ENCODE measurements at regions not wholly inside any gene's neighbourhood (a gene's known extent, or its start where the extent isn't known, plus 50 kb on each side); places are given as distances from the start of the nearest gene placed in this dataset.

DNA sequence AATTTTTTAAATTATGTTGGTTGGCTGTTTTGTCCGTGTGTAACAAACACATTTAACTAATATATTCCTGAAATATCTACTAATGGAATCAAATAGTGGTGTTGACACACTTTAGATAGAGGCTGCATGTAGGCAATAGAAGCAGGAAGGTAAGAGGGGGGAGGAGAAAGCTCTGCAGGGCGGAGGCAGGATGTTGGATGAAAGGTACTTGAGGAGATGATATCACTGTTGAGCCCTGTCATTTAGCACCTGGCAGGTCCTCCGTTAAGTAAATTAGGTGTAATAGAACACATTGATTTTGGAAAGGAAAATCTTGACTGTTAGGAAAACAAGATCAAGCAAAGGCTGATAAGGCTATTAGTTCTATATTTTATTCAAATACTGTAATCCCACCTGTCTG lies 618.7 kb downstream of the PKHD1 start:
- DNase-seq (ENCODE audit: low read depth): no peak
- TF ChIP-seq, protein P1, sequence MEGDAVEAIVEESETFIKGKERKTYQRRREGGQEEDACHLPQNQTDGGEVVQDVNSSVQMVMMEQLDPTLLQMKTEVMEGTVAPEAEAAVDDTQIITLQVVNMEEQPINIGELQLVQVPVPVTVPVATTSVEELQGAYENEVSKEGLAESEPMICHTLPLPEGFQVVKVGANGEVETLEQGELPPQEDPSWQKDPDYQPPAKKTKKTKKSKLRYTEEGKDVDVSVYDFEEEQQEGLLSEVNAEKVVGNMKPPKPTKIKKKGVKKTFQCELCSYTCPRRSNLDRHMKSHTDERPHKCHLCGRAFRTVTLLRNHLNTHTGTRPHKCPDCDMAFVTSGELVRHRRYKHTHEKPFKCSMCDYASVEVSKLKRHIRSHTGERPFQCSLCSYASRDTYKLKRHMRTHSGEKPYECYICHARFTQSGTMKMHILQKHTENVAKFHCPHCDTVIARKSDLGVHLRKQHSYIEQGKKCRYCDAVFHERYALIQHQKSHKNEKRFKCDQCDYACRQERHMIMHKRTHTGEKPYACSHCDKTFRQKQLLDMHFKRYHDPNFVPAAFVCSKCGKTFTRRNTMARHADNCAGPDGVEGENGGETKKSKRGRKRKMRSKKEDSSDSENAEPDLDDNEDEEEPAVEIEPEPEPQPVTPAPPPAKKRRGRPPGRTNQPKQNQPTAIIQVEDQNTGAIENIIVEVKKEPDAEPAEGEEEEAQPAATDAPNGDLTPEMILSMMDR (IDR thresholded peaks at IDR 0.05; ENCODE audit: low read depth, low read length): no peak
- TF ChIP-seq MYC (IDR thresholded peaks at IDR 0.05; ENCODE audit: low read depth, low read length): no peak
- no peak for TF ChIP-seq MAX (IDR thresholded peaks at IDR 0.05; ENCODE audit: low read depth, low read length)
- TF ChIP-seq POLR2A (IDR thresholded peaks at IDR 0.05; ENCODE audit: extremely low read depth, insufficient read length): no peak
- no peak overlapping the region for H3K4me3 ChIP-seq (ENCODE audit: low read depth, low read length)

GRCh38 chr6:51472745-51473487 lies 614.5 kb downstream of the PKHD1 start:
- no peak for DNase-seq (ENCODE audit: low read depth)
- TF ChIP-seq, protein P1 (IDR thresholded peaks at IDR 0.05; ENCODE audit: low read depth, low read length): no peak
- TF ChIP-seq MAX (IDR thresholded peaks at IDR 0.05; ENCODE audit: low read depth, low read length): no peak
- no peak for TF ChIP-seq MYC (IDR thresholded peaks at IDR 0.05; ENCODE audit: low read depth, low read length)
- no peak for TF ChIP-seq POLR2A (IDR thresholded peaks at IDR 0.05; ENCODE audit: extremely low read depth, insufficient read length)
- no peak overlapping the region for H3K4me3 ChIP-seq (ENCODE audit: low read depth, low read length)

DNA sequence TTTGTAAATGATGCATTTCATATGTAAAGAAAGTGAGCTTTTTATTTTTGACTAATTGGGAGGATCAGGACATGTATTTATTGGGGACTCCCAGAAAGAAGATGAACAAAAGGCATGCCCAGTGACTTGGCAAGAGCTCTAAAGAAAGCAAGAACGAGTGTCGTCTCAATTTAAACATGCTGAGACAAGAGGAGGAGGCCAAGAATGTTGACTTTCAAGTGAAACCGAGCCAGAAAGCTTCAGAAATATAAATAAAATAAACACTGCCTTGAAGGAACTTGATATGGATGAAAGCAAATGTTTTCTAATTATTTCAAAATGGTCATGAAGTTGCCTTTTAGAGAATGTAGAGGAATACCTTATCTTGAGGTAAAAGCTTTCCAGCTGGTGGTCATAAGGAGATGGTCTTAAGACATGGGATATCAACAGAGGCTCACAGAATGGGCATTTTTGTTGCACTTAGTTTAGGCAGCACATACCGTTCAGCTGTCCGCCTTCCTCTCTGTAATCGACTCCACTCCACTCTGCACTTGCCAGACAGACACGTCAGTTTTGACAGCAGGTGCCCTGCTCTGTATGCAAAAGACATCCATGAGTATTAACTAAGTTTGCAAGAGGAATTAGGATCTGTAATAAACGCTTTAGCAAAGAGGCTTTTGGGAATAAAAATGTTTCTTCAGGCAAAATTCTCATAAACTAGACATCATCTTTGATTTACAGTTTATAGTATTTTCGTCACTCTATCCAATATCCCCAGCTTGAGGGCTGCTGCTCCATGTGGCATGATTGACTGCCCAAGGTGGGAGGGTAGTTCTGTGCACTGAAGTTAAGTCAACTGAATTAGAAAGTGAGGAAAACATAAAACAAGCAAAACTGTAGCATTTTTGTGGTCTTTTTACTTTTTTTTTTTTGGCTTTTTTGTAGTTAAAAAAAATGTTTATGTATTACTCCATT lies 613.1 kb downstream of the PKHD1 start:
- H3K4me3 ChIP-seq (ENCODE audit: low read depth, low read length): no peak overlapping the region
- TF ChIP-seq, protein P1 (IDR thresholded peaks at IDR 0.05; ENCODE audit: low read depth, low read length): no peak
- no peak for TF ChIP-seq MYC (IDR thresholded peaks at IDR 0.05; ENCODE audit: low read depth, low read length)
- no peak for TF ChIP-seq MAX (IDR thresholded peaks at IDR 0.05; ENCODE audit: low read depth, low read length)
- TF ChIP-seq POLR2A (IDR thresholded peaks at IDR 0.05; ENCODE audit: extremely low read depth, insufficient read length): no peak
- no peak for DNase-seq (ENCODE audit: low read depth)

DNA sequence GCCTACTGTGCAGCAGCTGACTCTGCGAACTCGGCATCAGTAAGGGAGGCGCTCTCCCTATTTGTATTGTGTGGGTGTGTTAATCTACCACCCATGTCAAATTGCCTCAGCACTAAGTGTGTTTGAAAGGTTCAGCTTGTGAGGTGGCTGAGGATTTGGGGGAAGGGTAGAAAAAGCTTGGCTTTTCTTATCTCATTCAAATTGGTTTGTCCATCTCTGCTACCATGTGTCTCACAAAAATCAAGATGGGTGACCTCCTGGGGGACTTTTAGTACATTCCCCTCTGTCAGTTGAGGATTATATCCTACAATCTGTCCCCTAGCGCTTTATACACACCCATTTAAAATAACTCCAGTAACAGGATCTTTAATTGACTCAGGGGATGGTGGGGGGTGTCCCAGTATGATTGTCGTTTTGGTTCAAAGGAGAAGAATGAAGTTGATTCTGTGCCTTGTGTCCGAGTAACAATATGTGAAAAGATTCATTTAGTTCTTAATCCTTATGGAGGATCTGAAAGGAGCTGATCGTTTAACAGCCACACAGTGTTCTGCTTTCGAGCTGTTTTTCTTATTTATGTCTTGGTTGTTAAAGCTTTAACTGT lies 609.6 kb downstream of the PKHD1 start:
- DNase-seq (ENCODE audit: low read depth): no peak
- TF ChIP-seq MYC (IDR thresholded peaks at IDR 0.05; ENCODE audit: low read depth, low read length) (no peak), MAX (IDR thresholded peaks at IDR 0.05; ENCODE audit: low read depth, low read length) (no peak), POLR2A (IDR thresholded peaks at IDR 0.05; ENCODE audit: extremely low read depth, insufficient read length) (no peak)
- TF ChIP-seq, protein P1 (IDR thresholded peaks at IDR 0.05; ENCODE audit: low read depth, low read length): no peak
- H3K4me3 ChIP-seq (ENCODE audit: low read depth, low read length): no peak overlapping the region

DNA sequence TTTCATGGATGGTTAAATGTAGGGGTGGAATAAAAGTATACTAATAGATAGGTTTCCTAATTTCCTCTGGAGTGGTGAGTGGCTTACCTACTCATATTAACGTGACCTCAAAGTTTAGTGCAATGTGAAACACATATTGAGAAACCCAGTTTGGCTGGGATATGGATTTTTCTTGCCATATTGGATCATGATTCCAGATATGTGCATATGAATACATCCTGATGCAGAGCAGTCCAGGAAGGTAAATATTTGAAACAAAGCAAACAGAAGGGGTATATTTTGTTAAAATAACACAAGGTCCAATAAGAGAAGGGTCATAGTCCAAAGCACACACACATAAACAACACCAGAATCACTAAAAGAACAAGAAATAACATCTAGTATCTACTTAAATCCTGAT lies 608.1 kb downstream of the PKHD1 start:
- DNase-seq (ENCODE audit: low read depth): no peak
- TF ChIP-seq MYC (IDR thresholded peaks at IDR 0.05; ENCODE audit: low read depth, low read length) (no peak), POLR2A (IDR thresholded peaks at IDR 0.05; ENCODE audit: extremely low read depth, insufficient read length) (no peak), MAX (IDR thresholded peaks at IDR 0.05; ENCODE audit: low read depth, low read length) (no peak)
- TF ChIP-seq, protein P1 (IDR thresholded peaks at IDR 0.05; ENCODE audit: low read depth, low read length): no peak
- no peak overlapping the region for H3K4me3 ChIP-seq (ENCODE audit: low read depth, low read length)
